ENCODE measurements at regions not wholly inside any gene's neighbourhood (a gene's known extent, or its start where the extent isn't known, plus 50 kb on each side); places are given as distances from the start of the nearest gene placed in this dataset.
"Not testable (repeated sequence)": the region's sequence is repeated elsewhere in the genome, so short reads cannot be mapped to it uniquely, and the experiment has no call there.

DNA sequence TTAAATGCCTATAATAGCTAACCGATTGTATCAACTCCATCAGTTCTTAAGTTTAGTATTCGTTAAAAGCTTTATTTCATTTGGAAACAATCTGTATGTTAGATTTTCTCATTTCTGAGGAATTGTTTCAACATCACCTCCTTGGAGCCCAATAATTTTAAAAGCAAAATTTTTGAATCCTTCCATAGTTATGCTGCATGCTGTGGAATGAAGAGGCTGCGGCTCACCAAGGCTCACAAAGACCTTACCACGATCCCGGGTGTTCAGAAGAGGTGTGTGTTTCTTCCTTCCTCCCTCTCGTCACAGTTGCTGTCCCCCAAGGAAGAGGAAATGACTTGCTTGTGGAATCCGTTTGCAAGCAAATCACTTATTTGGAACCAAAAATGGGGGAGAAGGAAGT lies 143.8 kb downstream of the FGF1 start:
- no peak for DNase-seq

DNA sequence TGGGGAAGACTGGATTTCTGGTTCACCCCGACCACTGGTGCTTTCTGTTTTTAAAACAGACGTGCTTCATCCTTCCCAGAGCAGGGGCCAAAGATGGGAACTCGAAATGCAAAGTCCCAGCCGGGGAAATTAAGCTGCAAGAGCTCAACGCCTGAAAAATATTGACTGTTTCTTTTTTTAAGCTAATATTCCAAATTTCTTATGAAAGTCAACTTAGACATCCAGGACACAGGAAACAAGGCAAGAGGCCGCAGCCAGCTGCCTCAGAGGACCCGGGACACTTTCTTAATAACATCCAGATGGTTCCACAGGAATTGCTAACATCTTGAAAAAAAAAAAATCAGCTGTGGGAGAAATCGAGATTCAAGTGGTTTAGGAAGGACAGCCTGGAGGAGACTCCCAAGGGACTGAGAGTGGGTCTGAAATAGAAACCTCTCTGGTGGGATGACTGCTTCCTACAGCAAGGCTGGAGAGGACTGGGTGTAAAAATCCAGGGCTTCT lies 144.9 kb downstream of the FGF1 start:
- DNase-seq, result no peak

DNA sequence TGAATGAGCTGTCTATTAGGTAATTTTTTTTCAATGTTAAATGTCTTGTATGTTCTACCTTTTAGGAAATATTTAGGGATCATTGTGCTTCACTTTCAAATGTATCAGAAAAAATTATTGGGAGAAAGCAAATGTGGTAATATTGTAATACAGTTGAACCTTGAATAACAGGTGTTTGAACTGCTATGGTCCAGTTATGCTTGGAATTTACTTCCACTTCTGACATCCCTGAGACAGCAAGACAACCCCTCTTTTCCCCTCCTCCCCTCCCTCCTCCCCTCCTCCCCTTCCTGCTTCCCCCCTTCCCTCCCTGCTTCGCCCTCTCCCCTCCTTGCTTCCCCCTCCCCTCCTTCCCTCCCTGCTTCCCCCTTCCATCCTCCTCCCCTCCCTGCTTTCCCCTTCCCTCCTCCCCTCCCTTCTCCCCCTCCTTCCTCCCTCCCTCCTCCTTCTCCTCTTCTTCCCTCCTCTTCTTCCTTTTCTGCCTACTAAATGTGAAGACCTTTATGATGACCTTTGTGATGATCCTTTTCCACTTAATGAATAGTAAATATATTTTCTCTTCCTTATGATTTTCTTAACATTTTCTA lies 146.6 kb downstream of the FGF1 start:
- DNase-seq, result no peak

DNA sequence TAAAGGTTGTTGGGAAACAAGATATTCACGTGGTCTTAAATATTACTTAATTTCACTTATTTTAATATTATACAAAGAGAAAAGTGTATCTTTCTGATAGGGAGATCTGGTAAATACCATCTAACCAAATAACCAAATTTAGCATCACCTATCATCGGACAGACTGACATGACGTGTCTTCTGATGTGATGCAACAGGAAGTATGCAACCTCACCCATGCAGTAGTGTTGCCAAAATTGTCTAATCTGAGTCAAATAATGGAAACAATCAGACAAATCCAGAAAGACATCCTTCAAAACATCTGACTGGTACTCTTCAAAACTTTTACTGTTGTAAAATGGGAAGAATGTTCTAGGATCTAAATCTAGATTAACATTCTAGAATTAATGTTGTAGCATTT lies 148.0 kb downstream of the FGF1 start:
- DNase-seq, result no peak

DNA sequence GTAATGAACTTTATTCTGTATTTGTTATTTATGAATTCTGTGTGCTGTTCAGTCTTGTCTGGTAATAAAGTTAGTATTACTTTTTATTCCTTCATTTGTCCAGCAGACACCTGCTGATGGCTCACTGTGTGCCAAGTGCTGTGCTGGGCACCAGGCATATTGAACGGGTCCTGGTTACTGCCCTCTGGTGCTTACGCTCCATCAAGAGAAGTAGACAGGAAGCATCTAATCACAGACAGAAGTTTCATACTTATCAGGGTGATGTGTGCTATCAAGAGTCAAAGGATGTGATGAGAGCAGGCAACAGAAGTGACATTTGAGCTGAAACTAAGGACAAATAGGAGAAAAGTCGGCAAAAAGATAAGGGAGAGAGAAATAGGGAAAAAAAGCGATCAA lies 153.1 kb downstream of the FGF1 start:
- DNase-seq, result no peak

DNA sequence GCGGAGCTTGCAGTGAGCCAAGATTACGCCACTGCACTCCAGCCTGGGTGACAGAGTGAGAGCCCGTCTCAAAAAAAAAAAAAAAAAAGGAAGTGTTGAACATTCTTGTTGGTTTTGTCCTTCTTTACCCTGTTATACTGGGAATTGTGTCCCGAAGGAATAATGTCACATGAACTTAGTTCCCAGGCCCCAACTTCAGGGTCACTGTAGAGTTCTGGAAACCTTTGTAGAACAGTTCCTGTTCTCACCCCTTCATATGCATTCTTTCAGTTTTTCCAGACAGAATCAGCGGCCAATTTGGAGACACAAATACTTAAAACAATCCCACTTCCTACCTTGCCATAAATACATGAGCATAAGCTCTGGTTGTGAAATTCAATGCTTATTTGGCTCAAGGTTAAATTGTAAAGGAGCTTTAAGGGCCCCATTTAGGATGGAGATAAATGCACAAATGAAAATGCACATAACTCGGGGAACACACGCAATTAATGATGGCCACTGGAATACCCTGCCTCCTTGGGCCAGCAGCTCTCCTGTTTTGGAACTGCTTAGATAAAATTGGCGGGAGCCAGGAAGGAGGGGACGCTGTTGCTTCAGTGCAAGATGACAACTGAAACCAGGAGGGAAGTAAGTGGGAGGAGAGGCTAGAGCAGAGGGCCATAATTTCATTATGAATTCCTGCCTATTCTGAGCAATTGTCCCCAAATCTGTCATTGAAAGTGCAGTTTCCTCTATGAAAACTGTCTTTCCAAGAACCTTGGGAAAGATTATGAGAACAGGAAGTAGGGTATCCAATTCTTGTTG lies 153.7 kb downstream of the FGF1 start:
- DNase-seq, result no peak

DNA sequence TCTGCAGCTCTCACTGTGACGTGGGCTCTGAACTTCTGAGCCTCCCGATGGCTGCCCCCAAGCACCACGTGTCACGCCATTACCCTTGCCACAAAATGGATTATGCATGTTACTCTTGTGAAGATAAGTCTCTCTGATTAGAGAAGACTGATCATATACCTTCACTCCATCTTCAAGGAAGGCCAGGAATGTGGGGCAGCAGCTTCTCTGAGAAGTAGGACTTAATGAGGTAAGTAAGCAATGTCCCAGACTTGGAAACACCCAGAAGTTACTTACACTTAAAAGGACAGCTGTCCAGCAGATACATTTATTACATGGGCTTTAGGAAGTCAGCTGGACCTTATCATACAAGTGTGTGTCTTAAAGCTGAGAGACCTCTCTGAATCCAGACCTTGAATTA lies 155.0 kb downstream of the FGF1 start:
- no peak for DNase-seq

DNA sequence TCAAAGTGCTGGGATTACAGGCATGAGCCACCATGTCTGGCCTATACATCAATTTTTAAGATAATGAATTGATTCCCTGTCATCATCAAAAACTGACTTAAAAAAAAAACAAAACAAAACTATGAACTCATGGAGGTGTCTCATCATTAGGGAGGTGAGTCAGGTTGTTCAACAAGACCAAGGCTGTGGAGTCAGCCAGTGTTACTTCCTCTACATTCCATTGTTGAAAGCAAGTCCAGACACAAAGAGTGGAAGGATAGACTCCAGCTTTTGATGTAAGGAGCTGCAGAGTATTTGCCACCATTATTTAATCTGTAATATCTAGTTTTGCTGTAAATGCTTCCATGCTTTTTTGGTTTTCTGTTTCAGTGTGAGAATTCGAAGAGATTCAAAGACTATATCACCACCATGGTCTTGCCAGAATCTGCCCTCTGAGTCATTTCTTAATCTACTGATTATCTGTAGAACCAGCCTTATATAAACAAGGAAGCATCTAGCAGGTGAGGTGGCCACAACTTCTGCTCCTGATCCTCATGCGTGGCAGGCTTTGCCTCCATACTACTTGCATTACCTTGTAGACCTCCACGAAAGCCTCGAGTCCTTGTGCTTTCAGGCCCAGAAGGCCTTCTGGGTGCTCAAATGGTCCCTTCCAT lies 156.1 kb downstream of the FGF1 start:
- DNase-seq, result no peak

DNA sequence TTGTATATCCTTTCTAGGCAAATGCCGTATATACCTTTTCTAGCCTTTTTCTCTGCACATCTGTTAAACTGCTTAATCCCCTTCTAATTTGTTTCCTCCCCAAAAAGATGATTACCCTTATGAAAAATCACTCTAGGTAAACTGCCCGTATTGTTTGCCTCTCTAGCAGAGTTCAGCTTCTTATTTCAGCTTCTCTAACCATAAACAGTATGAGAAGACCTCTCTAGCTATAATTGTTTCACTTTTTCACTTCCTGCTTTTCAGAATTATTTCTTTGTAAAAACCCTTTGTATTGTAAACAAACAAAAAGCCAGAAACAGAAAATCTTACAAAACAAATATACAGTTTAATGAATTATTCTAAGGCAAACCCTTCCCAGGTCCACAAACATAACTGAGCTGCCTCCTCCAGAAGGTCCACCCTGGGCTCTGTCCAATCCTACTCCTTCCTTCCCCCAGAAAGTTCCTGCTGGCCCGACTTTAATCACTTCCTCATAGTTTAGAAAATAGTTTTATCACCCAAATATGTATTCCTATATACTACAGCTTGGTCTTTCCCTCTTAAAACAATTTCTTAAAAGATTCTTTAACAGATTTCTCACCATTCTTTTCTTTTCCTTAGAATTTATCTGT lies 158.1 kb downstream of the FGF1 start:
- no peak for DNase-seq

DNA sequence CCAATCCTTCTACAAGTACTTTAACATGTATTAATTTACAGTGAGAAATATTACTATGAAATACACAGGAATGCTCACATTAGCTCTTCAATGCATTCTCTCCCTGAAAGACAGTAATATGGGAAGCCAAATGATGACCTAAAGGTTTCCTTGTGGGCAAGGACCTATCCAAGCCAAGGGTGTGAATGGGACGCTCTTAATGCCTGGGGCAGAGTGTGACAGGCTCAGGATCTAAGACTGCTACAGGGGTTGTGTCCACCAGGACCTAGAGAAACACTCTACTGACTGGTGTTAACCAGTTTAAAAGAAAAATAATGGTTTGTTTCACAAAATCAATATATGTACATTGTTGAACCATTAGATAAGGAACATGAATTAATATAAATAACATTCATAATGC lies 158.7 kb downstream of the FGF1 start:
- DNase-seq, result no peak

DNA sequence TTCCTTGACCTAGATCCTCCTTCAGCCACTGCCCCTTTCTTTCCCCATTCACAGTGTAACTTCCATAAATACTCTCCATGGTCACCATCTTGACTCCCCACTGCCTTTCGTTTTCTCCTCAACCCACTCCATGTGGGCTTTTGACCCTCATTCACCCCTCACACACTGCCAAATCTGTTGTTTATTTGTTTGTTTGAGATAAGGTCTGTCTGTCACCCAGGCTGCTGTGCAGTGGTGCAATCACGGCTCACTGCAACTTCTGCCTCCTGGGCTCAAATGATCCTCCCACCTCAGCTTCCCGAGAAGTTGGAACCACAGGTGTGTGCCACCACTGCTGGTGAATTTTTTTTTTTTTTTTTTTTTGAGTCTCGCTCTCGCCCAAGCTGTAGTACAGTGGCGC lies 162.9 kb downstream of the FGF1 start:
- DNase-seq, result no peak

DNA sequence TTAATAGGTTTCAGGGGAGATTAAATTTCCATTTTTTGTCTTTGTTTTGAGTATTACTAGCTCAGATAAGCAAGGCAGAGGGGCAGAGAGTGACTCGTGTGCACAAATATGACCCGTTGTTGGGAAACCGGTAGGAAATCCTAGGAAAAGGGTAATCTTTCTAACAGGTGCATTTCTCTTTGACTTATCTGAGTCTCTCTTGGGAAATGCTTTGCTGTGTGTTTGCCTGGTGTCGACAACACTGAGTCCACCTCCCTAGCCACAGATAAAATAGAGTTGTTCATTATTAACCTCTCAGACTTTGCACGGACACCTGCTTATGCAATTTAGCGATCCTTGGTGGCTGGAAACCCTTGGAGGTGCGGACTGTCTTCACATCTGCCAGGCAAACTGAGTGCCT lies 164.2 kb downstream of the FGF1 start:
- no peak for DNase-seq

DNA sequence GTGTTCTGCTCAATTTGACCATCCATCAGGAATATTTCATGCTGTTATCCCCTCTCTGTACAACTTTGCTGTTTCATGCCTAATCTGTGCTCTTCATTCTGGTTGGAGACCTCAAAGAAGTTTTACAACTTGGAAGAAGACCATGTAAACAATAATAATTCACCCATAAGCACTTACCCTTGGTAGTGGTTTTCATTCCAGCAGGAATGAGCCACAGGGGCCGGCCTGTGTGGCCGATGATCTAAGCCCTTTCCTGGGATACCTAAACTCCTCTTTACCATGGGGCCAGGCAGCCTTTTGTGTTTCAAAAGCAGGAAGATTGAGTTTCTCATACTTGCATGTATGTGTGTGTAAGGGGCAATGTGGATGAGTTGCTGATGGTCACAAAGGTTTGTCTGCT lies 165.0 kb downstream of the FGF1 start:
- no peak for DNase-seq

DNA sequence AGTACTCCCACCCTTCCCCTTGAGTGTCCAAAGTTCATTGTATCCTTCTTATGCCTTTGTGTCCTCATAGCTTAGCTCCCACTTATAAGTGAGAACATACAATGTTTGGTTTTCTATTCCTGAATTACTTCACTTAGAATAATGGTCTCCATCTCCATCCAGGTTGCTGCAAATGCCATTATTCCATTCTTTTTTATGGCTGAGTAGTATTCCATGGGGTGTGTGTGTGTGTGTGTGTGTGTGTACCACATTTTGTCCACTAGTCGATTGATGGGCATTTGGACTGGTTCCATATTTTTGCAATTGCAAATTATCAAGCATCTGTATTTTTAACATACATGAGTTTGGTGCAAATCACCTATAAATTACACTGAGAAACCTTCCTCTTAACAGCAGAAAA lies 166.0 kb downstream of the FGF1 start:
- DNase-seq, result not testable (repeated sequence)

DNA sequence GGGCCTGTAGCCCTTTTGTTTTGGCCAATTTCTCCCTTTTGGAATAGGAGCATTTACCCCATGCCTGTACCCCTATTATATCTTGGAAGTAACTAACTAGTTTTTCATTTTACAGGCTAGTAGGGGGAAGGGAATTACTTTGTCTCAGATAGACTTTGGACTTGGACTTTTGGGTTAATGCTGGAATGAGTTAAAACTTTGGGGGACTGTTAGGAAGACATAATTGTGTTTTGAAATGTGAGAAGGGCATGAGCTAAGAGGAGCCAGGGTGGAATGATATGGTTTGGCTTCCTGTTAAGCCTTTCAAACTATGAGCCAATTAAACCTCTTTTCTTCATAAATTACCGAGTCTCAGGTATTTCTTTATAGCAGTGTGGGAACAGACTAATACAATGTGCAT lies 168.1 kb downstream of the FGF1 start:
- DNase-seq, result no peak

DNA sequence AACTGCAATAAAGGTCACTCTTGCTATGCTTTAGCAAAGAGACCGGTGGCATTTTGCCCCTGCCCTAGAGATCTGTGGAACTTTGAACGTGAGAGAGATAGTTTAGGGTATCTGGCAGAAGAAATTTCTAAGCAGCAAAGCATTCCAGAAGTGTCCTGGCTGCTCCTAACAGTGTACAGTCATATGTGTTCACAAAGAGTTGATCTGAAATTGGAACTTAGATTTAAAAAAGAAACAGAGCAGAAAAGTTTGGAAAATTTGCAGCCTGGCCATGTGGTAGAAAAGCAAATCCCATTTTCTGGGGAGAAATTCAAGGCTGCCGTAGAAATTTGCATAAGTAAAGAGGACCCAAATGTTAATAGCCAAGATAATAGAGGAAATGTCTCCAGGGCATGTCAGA lies 169.2 kb downstream of the FGF1 start:
- DNase-seq, result no peak

DNA sequence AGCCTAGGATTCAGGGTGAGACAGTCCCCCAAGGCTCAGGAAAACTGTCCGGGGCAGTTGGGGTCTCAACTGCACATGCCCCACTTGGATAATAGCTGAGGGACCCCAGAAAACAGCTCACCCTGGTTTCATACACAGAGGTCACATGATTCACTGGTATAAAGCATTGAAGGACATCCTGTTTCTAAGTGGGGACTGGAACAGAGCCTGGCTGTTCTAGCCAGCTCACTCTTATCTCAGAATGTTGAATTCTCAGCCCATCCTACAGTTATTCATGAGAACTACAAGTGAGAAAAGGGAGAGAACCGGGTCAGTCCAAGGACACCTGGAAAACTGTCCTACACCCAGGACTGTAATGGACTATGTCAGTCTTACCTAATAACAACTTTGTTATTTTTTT lies 170.9 kb downstream of the FGF1 start:
- DNase-seq, result no peak

DNA sequence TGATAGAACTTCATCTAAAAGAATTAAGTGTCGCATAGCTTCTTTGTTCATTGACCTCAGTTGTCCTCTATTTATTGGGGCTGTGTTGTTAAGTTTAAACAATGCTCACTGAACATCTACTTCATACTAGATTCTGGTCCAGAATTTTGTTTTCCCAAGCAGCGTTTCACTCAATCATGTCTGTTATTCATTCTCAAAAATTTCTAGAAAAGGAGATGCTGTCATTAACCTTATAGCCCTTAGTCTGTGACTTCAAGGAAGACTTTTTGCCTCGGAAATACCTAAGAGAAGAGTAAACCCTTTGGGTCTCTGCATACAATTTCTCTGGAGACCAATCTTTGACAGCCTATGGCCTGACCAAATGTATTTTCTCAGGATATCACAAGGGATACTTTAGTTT lies 171.7 kb downstream of the FGF1 start:
- DNase-seq, result no peak

DNA sequence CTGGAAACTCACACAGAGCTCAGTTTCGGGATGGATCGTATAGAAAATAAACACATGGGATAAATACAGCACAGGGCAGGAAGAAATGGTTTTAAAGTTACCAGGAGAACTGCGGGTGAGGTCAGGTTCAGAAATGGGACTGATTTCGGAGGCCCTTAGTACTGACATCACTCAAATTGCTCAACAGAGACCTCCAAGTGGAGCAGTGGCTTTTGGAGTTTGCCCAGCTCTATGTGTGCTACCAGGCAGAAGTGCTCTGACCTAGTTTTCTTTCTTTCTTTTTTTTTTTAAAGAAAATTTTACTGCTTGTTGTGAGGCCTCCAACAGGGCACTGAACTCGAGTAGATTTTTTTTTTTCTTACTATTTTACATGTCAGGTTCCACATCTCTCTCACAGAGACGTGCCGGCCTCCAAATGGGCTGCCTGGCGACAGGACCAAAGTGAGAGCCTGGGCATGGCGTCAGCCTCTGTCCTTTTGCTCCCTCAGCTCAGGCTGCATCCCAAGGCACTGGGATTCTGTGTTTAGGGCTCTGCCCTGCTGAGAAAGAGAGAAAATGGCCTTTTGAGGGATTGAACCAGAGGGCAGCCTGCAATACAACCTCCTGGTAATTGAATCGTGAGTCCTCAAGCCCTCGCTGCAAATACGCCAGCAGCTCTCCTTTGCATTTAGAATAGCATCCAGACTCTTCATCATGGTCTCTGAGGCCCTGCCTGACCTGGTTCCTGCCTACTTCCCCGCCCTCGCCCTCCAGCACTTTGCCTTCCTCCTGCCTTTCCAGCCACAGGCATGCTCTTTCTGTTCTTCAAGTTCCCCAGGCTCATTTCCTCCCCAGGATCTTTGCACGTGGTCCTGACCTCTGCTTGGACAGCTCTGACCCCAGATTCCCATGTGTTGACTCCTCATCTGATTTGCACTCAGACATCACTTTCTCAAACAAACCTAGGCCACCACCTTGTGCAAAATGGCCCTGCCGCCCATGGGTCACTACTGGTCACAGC lies 173.5 kb downstream of the FGF1 start:
- no peak for DNase-seq

DNA sequence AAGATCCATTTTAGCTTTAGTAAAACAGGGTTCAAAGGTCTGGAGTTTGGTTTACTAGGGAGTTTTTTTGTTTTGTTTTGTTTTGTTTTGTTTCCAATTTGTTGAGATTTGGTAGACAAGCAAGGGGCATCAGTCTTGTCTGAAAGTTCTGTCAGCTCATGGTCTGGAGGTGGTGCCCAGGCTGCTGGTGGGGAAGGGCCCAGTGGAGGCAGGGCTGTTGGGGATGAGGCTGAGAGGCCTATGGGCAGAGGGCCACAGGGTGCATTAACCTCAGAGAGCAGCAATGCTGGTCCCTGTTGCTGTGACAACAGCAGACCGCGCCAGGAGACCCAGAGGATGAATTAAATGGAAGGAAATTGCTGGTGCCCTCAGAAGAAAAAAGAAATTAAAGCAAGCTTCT lies 174.5 kb downstream of the FGF1 start:
- no peak for DNase-seq

DNA sequence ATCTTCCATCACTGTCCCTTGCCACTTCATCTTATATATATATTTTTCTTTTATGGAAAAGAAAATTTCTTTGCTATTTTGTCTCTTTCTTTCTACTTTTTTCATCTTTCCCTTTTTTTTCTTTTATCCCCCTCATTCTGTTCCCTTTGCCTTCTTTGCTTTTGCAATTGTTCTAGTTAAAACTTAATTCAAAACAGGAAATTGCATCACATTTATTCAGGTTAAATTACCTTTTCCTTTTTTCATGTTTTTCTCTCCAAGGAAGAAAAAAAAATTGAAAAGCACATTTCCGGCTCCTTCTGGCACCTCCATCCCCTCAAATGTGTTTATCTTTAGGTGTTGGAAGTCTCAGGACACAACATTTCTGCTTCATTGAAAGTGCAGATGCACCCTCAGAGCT lies 176.9 kb downstream of the FGF1 start:
- no peak for DNase-seq

DNA sequence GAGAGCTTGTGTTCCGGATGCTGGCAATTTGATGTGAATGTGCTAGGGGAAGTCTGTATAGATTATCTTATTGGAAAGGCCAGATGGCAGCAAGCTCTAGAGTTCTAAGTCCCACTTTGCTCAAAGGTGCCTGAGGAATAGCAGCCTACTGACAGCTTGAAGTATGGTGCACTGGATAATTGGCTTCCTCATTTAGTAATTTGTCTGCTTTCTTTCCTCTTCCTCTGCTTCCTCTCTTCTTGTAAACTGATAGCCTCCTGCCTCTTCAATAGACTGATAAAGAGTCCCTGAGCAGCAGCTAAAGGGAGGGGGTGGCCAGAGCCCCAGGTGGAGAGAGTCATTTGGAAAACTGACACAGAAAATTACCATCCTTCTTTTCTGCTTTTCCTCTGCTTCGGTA lies 177.3 kb downstream of the FGF1 start:
- no peak for DNase-seq

Measured in SHP77 (cell line).